DMS 273 (cell line): ENCODE measurements at regions not wholly inside any gene's neighbourhood (a gene's known extent, or its start where the extent isn't known, plus 50 kb on each side); places are given as distances from the start of the nearest gene placed in this dataset.
"Not testable (repeated sequence)": the region's sequence is repeated elsewhere in the genome, so short reads cannot be mapped to it uniquely, and the experiment has no call there.

Source experiments
- DNase-seq: peaks from one replicate; lab custom pipeline; 2025; ENCODE audit not compliant: unreplicated experiment; lab: John Stamatoyannopoulos, UW

- no peak for DNase-seq
Observed at GRCh38 chr13:69649063-69649392, 458.6 kb upstream of the ATXN8OS start.

- DNase-seq = no peak
Observed at GRCh38 chr13:69648340-69649062, 459.1 kb upstream of the ATXN8OS start.

- no peak for DNase-seq
Observed at GRCh38 chr13:69644447-69644846, 463.2 kb upstream of the ATXN8OS start.

- DNase-seq = peak; percentile 21
Observed at GRCh38 chr13:69641773-69642172, 465.9 kb upstream of the ATXN8OS start.

- no peak for DNase-seq
Observed at GRCh38 chr13:69633044-69633443, 474.6 kb upstream of the ATXN8OS start.

GRCh38 chr13:69623973-69624372 lies 483.7 kb upstream of the ATXN8OS start:
- no peak for DNase-seq

- DNase-seq = peak; percentile 50
Observed at GRCh38 chr13:69619651-69620050, 488.0 kb upstream of the ATXN8OS start.

GRCh38 chr13:69618838-69619237 lies 488.8 kb upstream of the ATXN8OS start:
- DNase-seq = no peak

GRCh38 chr13:69618393-69618792 lies 489.2 kb upstream of the ATXN8OS start:
- DNase-seq = no peak

- no peak for DNase-seq
Observed at GRCh38 chr13:69617587-69617986, 490.0 kb upstream of the ATXN8OS start.

GRCh38 chr13:69616396-69616795 lies 491.2 kb upstream of the ATXN8OS start:
- no peak for DNase-seq

GRCh38 chr13:69615055-69615454 lies 492.6 kb upstream of the ATXN8OS start:
- not testable (repeated sequence) for DNase-seq

- no peak for DNase-seq
Observed at GRCh38 chr13:69604698-69605097, 502.9 kb upstream of the ATXN8OS start.

- no peak for DNase-seq
Observed at GRCh38 chr13:69603144-69603853, 504.3 kb upstream of the ATXN8OS start.

GRCh38 chr13:69601661-69602060 lies 506.0 kb upstream of the ATXN8OS start:
- DNase-seq = no peak

- DNase-seq = no peak
Observed at GRCh38 chr13:69600811-69601210, 506.8 kb upstream of the ATXN8OS start.

GRCh38 chr13:69597088-69597487 lies 510.5 kb upstream of the ATXN8OS start:
- DNase-seq = no peak

GRCh38 chr13:69595181-69595580 lies 512.4 kb upstream of the ATXN8OS start:
- no peak for DNase-seq

GRCh38 chr13:69591437-69591836 lies 516.2 kb upstream of the ATXN8OS start:
- DNase-seq = no peak

GRCh38 chr13:69589531-69590235 lies 517.9 kb upstream of the ATXN8OS start:
- no peak for DNase-seq

- DNase-seq = peak; percentile 0
Observed at GRCh38 chr13:69585656-69586055, 522.0 kb upstream of the ATXN8OS start.

- DNase-seq = no peak
Observed at GRCh38 chr13:69580255-69580654, 527.4 kb upstream of the ATXN8OS start.
